Loucy (cell line): ENCODE measurements at regions not wholly inside any gene's neighbourhood (a gene's known extent, or its start where the extent isn't known, plus 50 kb on each side); places are given as distances from the start of the nearest gene placed in this dataset.

Experiments
- H2AFZ ChIP-seq: fragments of 200-600 bp; sonication (generic); 2 replicates; pipeline ENCODE4 v1.6.0; 2016; ENCODE audit warnings: antibody characterized with exemption, mild to moderate bottlenecking, low read length, moderate library complexity
- H3F3A ChIP-seq: fragments of 200-600 bp; 2 replicates; pipeline ENCODE4 v1.6.0; 2016; ENCODE audit warnings: antibody characterized with exemption, low read depth, mild to moderate bottlenecking
- H3K27me3 ChIP-seq: fragments of 200-600 bp; sonication (generic); 2 replicates; pipeline ENCODE4 v1.6.1; 2014; ENCODE audit warnings: low read length, mild to moderate bottlenecking; ENCODE audit not compliant: insufficient read depth, poor library complexity, severe bottlenecking
- H3K36me3 ChIP-seq: fragments of 200-600 bp; sonication (generic); 2 replicates; pipeline ENCODE4 v1.6.1; 2016; ENCODE audit warnings: low read length; ENCODE audit not compliant: insufficient read depth
- H3K4me1 ChIP-seq: fragments of 200-600 bp; sonication (generic); 2 replicates; pipeline ENCODE4 v1.5.1; 2014; ENCODE audit warnings: low read length, mild to moderate bottlenecking; ENCODE audit not compliant: insufficient read depth, poor library complexity, severe bottlenecking
- H3K4me2 ChIP-seq: fragments of 200-600 bp; sonication (generic); 2 replicates; pipeline ENCODE4 v1.6.0; 2014; ENCODE audit warnings: antibody characterized with exemption, low read length, low read depth, mild to moderate bottlenecking; ENCODE audit not compliant: poor library complexity, severe bottlenecking
- H3K4me3 ChIP-seq: fragments of 200-600 bp; sonication (generic); 2 replicates; pipeline ENCODE4 v1.5.1; 2014; ENCODE audit warnings: low read length, mild to moderate bottlenecking, mixed read lengths; ENCODE audit not compliant: poor library complexity, severe bottlenecking
- H3K79me2 ChIP-seq: fragments of 200-600 bp; sonication (generic); 2 replicates; pipeline ENCODE4 v1.6.1; 2014; ENCODE audit warnings: low read length; ENCODE audit not compliant: insufficient read depth
- H3K9ac ChIP-seq: fragments of 200-600 bp; sonication (generic); 2 replicates; pipeline ENCODE4 v1.6.0; 2014; ENCODE audit warnings: mild to moderate bottlenecking, low read depth, low read length, moderate library complexity; ENCODE audit not compliant: poor library complexity, severe bottlenecking
- H3K9me2 ChIP-seq: fragments of 200-600 bp; sonication (generic); replicated peaks from 2 replicates; pipeline ENCODE4 v1.6.1; 2016; ENCODE audit warnings: low read depth, low read length, mixed read lengths
- H3K9me3 ChIP-seq: fragments of 200-600 bp; sonication (generic); 2 replicates; pipeline ENCODE4 v1.6.1; 2014; ENCODE audit warnings: mild to moderate bottlenecking, antibody characterized with exemption, low read length, low read depth; ENCODE audit not compliant: insufficient read depth
- H4K20me1 ChIP-seq: fragments of 200-600 bp; sonication (generic); 2 replicates; pipeline ENCODE4 v1.6.0; 2014; ENCODE audit warnings: antibody characterized with exemption, low read length, mild to moderate bottlenecking; ENCODE audit not compliant: insufficient read depth, poor library complexity, severe bottlenecking
- CTCF ChIP-seq: fragments of 200-600 bp; sonication (generic); conservative IDR thresholded peaks from 2 replicates; pipeline ENCODE4 v1.5.1; 2014; ENCODE audit warnings: mild to moderate bottlenecking, antibody characterized with exemption, low read length
- EZH2phosphoT487 ChIP-seq: fragments of 200-600 bp; IDR thresholded peaks from 2 replicates; pipeline ENCODE4 v1.6.1; 2018; ENCODE audit warnings: antibody characterized with exemption, mild to moderate bottlenecking, moderate library complexity, borderline replicate concordance

DNA sequence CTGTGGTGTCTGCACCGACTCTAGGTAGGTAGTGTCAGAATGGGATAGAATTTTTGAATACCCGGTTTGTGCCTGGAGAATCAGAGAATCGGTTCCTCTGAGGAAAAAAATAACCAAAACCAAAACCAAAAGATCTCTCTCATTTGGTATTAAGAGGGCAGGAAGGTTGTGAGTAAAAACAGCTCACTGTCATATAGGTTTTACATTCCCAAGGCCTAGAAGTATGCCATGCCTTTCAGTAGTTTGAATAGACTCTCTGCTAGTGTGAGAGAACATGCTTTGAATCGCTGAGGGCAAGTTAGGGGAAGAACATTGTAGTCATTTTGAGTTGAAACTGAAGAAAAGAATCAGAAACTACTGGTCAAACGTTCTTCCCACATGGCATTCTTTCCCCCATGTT lies 411.4 kb upstream of the CD180 start:
- Histone ChIP-seq H4K20me1 (no peaks in the 10 kb centered on the region), H3K9me3 (no peaks in the 10 kb centered on the region), H3F3A (no peaks in the 10 kb centered on the region), H2AFZ (no peak overlapping the region), H3K36me3 (no peaks in the 10 kb centered on the region), H3K79me2 (no peaks in the 10 kb centered on the region), H3K4me3 (no peak overlapping the region), H3K27me3 (no peaks in the 10 kb centered on the region), H3K4me1 (no peaks in the 10 kb centered on the region), H3K4me2 (no peak overlapping the region), H3K9ac (no peak overlapping the region), H3K9me2 (no peaks in the 10 kb centered on the region)
- TF ChIP-seq CTCF, result no peak
- TF ChIP-seq EZH2phosphoT487, result no peak

GRCh38 chr5:67606586-67606947 lies 410.0 kb upstream of the CD180 start:
- no peaks in the 10 kb centered on the region for H3F3A ChIP-seq
- H2AFZ ChIP-seq, result no peak overlapping the region
- no peak overlapping the region for H3K9ac ChIP-seq
- no peak for TF ChIP-seq EZH2phosphoT487
- TF ChIP-seq CTCF, result no peak
- no peaks in the 10 kb centered on the region for H4K20me1 ChIP-seq
- no peak overlapping the region for H3K4me3 ChIP-seq
- H3K9me2 ChIP-seq, result no peaks in the 10 kb centered on the region
- no peaks in the 10 kb centered on the region for H3K79me2 ChIP-seq
- no peak overlapping the region for H3K4me2 ChIP-seq
- H3K4me1 ChIP-seq, result no peaks in the 10 kb centered on the region
- no peaks in the 10 kb centered on the region for H3K36me3 ChIP-seq
- no peaks in the 10 kb centered on the region for H3K9me3 ChIP-seq
- no peaks in the 10 kb centered on the region for H3K27me3 ChIP-seq

DNA sequence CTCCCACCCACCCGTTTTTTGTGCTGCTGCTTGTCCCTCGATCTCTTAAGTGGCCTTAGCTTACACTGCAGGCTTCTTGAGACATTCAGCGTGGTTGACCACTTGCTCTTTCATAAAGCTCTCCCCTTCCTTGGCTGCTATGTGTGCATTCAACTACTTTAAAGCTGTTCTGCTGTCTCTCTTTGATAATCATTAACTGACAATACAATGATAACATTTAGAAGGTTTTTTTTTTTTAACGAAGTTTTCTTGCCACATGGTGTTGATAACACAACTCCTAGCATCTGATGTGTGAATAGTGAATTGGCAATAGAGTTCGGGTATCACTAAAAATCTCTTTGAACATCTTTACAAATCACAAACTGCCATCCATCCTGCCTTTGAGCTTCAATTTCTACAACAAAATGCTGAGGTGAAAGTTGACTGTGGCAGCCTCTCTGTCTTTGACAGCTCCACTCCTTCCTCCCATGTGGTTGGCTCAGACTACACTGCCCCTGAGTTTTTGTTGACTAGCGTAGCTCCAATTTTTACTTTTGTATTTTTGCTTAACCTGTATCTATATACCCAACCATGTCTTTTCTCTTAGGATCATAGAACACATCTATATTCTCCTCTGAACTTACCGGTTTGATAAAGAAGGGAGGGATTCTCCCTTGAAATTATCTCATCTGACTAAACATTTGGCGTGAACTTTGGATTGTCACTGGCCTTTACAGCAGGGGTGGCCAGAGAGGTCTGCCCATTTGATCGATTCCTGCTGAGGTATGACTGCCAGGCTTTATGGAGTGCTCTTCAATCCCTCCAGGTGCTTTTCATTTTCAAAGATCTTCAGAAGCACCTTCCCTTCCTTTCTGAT lies 409.4 kb upstream of the CD180 start:
- Histone ChIP-seq H4K20me1 (no peaks in the 10 kb centered on the region), H2AFZ (no peak overlapping the region), H3K4me3 (no peak overlapping the region), H3K79me2 (no peaks in the 10 kb centered on the region), H3K9me2 (no peaks in the 10 kb centered on the region), H3K36me3 (no peaks in the 10 kb centered on the region), H3K4me2 (no peak overlapping the region), H3K27me3 (no peaks in the 10 kb centered on the region), H3F3A (no peaks in the 10 kb centered on the region), H3K4me1 (no peaks in the 10 kb centered on the region), H3K9ac (no peak overlapping the region), H3K9me3 (no peaks in the 10 kb centered on the region)
- TF ChIP-seq EZH2phosphoT487 (no peak), CTCF (no peak)
